ENCODE measurements at regions not wholly inside any gene's neighbourhood (a gene's known extent, or its start where the extent isn't known, plus 50 kb on each side); places are given as distances from the start of the nearest gene placed in this dataset.

GRCh38 chr1:30265127-30266070, 458.0 kb downstream of the MATN1 start:
- TF ChIP-seq CTCF (IDR thresholded peaks at IDR 0.05) (no peak), POLR2A (IDR thresholded peaks at IDR 0.05) (no peak), EP300 (IDR thresholded peaks at IDR 0.05) (no peak)

All from ovary (tissue), 3 donors.